T-helper 2 cell treated with Interferon-gamma antibody and Interleukin-4, amounts not matched to agents 100 ng/mL and 5 ng/mL, for 36 hours (primary cell): ENCODE measurements at regions not wholly inside any gene's neighbourhood (a gene's known extent, or its start where the extent isn't known, plus 50 kb on each side); places are given as distances from the start of the nearest gene placed in this dataset.
"Not testable (repeated sequence)": the region's sequence is repeated elsewhere in the genome, so short reads cannot be mapped to it uniquely, and the experiment has no call there.

Source experiments
- intact Hi-C: fragments of 100-400 bp; cut with micrococcal nuclease; formaldehyde crosslinking; loops from one replicate; pipeline ENCODE4 v1.15.1; 2023

DNA sequence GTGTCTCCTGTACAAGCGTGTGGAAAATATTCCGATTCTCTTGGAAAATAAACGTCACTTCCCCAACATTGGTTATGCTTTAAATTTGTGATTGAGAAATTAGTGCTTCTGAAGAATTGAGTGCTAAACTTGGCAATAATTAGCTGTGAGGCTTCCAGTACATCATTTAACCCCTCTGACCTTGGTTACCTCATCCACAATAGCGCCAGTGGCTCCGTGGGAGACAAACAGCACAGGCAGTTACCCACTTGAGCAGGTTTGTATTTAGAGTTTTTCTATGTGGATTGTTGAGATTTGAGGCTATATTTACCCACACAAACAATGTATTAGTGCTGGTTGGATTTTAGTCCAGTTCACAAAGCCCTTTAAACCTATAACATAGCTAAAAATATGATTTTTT, 476.5 kb downstream of the NKX6-1 start:
- intact Hi-C loops = no loop called here

DNA sequence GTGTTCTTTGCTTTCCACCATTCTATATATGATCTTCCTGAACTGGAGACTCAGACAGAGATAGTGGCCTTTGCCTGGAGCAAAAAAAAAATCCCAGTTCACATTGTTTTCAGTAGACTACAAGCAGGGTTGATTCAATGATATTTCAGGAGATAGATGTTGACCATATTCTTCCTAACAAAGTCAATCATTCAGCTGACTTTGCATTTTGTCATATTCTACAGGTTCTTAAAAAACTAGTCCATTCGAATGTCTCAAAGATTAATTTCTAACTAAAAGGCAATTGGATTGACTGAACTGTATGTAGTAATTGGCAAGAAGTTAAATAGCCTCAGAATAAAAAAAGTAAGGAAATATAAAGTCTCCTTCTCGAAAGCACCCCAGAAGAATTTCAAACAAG, 479.5 kb downstream of the NKX6-1 start:
- intact Hi-C loops = no loop called here

DNA sequence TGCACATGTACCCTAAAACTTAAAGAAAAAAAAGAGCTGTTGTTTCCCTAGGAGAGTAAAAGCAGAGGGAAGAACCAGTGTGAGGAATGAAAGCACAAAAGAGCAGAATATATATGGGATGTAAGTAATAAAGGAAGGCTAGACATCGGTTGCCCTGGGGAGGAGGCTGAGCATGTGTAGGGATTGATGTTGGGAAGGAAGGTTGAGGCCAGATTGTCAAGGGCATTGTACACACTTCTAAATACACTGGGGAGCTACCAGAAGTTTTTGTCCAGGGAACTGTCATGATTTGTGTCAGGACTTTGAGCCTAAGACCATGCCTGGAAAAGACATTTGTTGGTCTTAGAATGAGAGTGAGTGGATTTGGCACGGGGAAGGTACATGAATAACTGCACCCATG, 467.1 kb downstream of the GPAT3 start:
- intact Hi-C loops = no loop called here

DNA sequence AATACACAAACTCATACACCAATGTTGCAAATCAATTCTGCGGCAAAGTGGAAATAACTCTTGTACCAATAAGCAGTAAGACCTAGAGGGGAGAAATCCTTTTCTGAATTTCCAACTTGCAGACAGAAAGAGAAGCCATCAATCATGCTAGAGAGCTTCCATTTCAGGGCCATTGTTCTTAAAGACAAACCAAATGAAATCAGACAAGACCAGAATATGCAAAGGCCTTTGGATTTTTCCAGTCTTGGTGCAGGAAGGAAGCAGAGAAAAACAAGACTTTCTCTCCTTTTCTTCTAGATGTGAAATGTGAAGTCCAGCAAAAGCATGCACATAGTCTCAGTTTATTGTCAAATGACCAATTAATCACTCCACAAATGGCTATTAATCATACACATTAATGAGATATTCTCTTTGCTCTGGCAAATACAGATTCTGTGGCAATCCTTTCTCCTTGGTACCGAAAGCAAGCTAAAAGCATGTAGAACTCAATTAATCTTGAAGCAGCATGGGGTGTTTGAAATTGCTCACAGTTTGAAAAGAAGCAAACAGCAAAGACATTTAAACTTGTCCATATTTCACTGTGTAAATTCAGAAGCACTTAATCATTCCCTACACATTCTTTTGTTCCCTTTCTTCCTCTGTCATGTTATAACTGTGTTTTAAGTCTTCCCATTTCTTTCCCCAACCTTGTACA, 466.1 kb downstream of the GPAT3 start:
- intact Hi-C loops = no loop called here

DNA sequence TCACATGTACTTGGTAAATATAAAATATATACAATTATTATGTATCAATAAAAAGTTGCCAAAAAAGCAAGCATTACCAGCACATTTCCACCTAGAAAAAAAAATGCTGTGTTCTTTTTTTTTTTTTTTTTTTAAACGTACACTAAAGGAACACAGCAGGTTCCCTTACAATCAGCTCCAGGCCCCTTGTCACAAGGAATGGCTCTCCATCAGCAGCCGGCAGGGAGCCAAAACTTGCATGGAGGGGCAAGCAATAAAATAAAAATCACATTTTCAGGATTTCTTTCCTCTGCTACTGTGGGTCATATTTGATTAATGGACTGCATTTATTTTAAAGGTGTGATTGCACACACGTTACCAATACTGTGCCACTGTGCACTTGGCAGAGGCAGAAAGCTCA, 460.3 kb downstream of the GPAT3 start:
- intact Hi-C loops = no loop called here

DNA sequence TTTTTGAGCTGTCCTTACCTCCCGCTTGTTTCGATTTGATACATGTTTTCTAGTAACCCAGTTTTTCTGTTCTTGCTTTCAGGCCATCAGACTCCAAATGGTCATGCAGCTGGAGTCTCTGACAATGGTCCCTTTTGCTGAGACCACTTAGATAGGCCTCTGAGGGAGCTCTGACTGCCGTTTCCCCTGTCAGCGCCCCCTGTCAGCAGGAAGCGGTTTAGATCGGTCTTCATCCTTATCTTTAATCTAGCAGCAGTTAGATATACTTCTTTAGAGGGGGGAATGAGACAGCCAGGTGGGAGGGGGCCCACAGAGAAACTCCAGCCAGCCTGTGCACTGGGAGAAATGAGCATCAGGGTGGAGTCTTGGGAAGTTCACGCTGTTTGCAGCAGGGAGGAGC, 457.9 kb downstream of the GPAT3 start:
- intact Hi-C loops = no loop called here

DNA sequence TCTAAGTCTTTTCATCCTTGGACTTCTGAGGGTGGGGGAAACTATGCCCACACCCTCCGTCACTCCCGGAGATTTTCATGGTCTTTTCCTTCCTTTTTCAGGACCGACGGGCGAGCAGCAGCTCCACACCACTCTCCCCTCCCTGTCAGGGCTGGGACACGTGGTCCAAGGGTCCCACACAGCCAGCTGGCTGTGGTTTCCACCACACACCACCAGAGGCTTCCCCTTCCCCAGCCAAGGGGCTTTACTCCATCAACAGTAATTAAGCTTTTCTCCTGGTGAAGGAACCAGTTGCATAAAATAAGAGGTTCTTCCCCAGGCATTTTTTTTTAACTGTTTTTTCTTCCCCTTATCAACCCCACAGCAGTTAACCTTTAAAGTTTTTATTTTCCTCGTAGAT, 453.9 kb downstream of the GPAT3 start:
- intact Hi-C loops = no loop called here

DNA sequence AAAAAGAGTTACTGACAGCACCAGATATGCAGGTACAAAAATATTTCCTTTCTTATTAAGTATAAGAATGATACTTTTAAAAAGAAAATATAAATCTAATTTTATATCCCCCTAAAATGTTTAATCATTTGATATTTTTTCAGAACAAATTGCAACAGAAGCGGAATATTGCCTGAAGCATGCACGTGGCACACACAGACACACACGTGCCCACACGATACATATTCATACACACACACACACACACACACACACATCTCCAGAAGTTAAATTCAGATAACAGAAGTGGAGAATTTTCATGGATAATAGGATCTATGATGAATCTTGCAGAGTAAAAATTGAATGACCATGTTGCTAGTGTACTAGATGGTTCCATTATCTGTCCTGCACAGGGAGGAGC, 445.2 kb downstream of the GPAT3 start:
- intact Hi-C loops = no loop called here

DNA sequence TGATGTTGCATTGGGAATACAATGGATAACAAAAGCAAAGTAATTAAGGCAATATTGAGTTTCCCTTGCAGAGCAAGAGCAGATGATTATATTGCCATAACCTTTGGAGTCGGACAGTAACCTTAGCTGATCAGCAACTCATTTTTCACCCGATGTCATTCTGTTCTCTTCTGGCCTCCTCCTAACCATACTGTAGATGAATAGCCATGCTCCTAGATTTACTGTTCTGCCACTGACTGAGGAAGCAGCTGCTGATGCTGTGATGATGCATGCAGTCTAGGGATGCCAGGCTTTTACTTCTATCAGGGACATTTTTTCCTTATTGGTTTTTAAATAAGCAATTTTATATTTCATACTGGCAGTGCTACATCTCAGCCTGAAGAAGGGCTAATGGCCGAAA, 443.9 kb downstream of the GPAT3 start:
- intact Hi-C loops = no loop called here

DNA sequence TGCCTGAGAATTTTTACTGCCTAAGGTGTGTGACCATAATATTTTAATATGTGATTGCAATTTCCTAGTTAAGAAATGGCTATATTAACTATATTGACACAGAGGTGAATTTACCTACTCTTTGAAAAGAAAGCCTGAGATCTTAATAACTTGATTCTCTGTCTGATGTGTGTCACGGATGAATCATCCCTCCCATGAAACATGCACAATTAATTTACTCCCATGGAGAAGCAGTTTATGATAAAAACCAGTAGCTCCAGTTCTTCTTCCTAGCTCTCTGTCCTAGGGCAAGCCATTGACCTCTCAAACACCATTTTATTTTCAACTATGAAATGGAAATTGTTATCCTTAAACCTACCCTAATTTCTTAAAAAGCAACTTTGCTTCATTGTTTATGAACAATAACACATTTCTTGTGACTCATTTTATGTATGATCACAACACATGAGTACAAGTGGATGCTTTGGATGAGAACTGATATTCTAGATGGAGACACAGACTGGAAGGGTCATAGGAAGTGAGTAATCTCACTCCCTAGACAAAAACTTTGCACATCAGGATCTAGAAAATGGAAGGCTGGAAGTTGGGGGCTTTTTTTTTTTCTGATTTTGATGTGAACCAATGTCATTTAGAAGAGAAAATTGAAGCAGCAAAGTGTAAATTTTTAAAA, 438.3 kb downstream of the GPAT3 start:
- intact Hi-C loops = no loop called here

DNA sequence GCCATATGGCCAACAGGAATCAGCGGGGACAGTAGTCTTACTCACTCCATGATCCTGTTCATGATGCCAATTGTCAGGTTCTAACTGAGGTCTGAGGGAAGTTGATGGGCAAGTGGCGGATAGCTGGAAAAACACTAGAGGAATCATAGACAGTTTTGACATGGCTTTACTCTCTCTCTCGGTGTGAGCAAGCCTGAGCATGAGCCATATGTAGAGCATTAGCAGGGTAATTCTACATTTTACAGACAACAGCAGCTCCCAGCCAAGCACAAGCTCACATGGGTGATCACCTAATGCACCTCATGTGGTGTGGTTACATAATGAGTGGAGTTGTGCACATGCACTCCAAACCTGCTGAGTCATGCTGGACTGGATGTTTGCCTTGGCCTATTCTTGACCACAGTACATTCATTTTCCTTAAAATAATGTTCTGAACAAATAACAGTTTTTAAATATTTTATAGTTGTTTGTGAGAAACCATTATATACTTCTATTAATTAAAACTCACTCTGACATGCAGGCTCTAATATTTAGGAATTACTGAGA, 429.2 kb downstream of the GPAT3 start:
- intact Hi-C loops = no loop called here

DNA sequence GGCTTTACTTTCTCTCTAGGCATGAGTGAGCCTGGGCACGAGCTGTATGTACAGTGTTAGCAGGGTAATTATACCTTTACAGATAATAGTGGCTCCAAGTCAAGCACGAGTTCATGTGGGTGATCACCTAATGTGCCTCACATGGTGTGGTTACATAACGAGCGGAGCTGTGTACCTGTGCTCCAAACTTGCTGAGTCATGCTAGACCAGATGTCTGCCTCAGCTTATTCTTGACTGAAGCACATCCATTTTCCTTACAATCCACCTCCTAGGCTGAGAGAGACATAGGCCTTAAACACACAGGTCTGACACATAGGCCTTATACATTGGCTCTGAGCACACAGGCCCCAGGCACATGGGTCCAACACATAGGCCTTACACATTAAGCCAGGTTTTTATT, 426.6 kb downstream of the GPAT3 start:
- intact Hi-C loops = no loop called here

DNA sequence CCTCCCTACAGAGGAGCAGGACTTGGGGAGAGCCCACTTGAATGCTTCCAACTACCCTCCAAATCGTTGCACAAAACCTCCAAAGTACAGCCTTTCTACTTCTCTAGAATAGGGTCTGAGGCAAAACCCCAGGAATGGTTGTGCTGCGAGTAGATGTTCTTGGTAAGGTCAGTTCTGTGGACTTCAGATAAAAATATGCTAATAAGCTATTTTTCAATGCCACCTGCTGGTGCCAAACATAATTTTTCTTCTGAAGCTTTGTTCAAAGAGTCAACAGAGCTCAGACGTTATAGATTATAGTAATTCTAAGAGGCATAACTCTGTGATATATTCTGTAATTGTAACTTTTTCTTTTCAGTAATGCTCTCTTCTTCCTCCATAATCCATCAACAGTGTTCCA, 425.7 kb downstream of the GPAT3 start:
- intact Hi-C loops = no loop called here

DNA sequence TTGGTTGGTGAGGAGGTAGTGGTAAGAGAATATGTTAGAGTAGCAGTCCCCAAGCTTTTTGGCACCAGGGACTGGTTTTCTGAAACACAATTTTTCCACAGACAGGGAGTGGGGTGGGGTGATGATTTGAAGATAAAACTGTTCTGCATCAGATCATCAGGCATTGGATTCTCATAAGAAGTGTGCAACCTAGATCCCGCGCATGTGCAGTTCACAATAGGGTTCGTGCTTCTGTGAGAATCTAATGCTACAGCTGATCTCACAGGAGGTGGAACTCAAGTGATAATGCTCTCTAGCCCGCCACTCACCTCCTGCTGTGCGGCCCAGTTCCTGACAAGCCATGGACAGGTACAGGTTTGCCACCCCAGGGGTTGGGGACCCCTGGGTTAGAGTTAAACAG, 423.3 kb downstream of the GPAT3 start:
- intact Hi-C loops = no loop called here

DNA sequence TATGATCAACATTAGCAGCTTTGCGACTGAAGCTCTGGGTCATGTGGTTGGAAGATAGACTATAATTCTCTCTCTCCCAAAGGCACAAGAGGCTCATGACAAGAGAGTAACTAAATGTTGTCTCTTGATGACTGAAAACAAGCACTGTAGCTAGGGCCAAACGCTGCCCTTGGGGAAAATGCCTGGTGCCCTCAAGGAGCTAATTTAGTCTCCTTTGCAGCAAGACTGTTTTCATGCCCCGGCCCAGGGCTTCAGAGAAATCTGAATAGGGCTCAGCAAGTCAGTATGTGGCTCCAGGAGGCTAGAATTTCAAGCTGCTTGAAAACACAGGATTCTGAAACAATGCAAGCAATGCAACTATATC, 411.9 kb downstream of the GPAT3 start:
- intact Hi-C loops = no loop called here

DNA sequence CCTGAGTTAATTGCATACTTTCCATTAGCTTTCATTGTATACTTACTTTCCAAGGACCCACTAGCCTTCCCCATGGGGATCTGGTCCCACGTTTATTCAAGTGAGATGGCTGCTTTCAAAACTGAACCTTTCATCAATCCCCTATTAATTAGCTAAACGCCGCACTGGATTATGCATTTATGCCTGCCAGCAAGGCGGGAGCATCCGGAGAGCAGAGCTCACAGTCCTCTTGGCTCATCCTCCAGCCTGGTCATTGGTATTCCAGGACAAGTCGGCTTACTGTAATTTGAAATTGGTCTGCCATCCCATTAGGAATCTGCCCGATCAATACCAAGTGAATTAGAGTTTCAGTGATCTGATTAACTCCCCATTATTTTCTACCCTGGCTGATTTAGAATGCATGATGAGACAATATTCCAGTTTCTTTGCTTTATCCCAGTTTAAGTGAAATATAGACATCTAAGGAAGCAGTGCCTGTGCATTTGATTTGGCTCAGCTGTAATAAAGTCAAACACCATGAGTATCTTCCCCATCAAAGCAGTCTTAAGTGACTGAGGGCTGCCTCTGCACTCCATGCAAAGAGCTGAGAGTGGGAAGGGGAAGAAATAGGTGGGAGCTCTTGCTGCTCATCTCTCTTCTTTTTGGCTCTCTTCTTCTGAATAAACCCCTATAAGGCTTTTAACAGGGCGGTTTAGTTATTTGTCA, 411.4 kb downstream of the GPAT3 start:
- intact Hi-C loops = no loop called here

DNA sequence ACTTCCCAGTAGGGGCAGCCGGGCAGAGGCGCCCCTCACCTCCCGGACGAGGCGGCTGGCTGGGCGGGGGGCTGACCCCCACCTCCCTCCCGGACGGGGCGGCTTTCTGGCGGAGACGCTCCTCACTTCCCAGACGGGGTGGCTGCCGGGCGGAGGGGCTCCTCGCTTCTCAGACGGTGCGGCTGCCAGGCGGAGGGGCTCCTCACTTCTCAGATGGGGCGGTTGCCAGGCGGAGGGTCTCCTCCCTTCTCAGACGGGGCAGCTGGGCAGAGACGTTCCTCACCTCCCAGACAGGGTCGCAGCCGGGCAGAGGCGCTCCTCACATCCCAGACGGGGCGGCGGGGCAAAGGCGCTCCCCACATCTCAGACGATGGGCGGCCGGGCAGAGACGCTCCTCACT, 407.8 kb downstream of the GPAT3 start:
- intact Hi-C loops = not testable (repeated sequence)

DNA sequence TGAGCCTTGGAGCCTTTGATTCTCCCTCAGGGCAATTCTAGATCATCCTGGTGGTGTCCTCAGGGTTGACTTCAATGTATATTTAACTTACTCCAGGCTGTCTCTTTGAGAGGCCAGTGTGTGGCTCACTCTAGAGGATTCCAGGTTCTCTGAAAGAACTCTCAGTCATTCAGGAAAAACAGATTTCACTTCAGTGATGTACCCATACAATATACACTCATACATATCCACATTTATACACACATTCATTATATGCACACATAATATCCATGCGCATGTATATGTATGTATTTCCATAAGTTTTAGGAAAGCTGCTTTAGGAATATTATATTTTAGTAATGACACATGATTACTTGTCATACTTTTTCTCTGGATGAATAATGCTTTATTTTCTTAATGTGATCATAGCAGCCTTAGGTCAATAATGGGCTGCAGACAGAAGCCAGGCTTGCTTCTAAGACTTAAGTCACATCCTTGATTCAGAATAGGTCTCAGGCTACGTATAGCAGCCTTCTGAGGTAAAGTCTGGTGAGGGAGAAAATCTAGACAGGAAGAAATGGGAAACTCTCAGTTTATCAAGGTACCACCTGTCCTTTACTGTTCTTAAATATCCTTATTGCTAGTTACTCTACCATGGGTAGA, 397.0 kb downstream of the GPAT3 start:
- intact Hi-C loops = no loop called here

DNA sequence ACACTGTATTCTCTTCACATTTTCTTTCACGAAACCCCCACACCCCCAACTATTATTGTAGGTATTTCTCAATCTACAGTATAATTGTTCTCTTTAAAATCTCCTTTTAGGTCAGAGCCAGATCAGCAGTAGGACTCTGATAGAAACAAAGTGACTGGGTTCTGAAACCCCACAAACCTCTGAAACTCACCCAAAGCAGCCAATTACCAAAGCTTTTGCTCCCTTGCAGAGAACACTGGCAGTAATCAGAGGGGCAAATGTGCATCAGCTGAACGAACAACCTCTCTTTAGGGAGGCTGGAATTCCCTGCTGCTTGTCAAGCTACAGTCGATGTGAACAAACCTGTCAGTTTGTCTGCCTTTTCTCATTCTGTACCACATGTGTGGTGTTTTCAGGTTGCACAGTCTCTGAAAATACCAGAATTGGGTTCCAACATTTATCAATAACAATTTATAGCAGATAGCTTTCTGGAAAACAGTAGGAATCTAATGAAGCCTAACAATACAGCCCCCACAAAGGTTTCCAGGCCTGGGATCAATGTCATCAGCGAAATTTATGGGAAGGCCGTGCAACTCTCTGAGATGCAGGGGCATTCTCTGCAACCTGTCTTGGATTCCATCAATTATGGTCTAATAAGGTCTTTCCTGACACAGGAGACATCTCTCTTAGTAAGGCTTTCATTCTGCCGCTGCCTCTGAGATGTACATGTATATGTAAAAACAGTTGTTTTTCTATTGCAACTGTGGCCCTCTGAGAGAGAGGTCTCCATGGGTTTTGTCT, 395.9 kb downstream of the GPAT3 start:
- intact Hi-C loops = no loop called here

DNA sequence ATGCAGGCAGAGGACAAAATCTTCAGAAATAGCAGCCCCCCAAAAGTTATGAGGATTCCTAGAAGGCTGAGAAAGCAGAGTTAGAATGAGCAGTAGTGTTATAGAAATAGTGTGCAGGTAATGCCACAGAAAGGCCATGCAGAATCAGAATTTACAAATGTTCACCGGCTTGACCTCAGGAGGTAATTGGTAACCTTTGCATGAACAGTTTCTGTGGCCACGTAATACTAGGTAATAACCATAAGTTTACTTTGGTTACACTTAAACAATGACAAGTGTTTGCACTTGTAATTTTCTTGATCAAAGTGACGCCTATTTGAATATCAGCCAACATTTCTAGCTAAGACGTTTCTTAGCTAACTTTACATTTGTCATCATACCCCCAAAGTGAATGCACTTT, 393.6 kb downstream of the GPAT3 start:
- intact Hi-C loops = no loop called here

DNA sequence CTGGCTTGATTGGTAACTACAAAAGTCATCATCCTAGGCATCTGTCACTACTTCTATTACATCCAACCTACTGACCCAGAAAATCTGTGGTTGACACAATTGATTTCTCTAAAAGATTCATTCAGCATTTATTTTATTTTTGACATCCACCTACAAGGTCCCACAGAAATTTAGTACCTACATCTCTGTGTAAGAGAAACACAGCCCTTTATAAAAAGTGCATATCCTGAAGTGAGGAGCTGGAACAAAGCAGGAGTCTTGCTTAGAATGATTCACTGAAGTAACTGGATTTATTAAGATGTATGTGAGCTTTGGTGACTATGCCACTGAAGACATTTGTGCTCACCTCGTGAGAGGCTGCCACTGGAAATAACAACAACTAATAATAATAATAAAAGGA, 391.0 kb downstream of the GPAT3 start:
- intact Hi-C loops = no loop called here
